HL-60 (cell line): ENCODE measurements at regions not wholly inside any gene's neighbourhood (a gene's known extent, or its start where the extent isn't known, plus 50 kb on each side); places are given as distances from the start of the nearest gene placed in this dataset.

Experiments
- DNase-seq, 2 experiments: peaks; one replicate each; pipeline ENCODE4 v3.0.0-alpha.2; 2010 to 2020; ENCODE audit warnings: low read depth in 1 of 2, low spot score in 1 of 2
- H3K27ac ChIP-seq: fragments of 250-450 bp; sonication (Bioruptor Pico); replicated peaks from 2 replicates; pipeline ENCODE4 v1.5.1; 2020; ENCODE audit warnings: mild to moderate bottlenecking, moderate library complexity
- H3K27me3 ChIP-seq: fragments of 250-450 bp; sonication (Bioruptor Pico); 2 replicates; pipeline ENCODE4 v1.5.1; 2021; ENCODE audit warnings: mild to moderate bottlenecking, moderate library complexity; ENCODE audit not compliant: insufficient read depth, poor library complexity, severe bottlenecking
- H3K4me3 ChIP-seq: replicated peaks from 2 replicates; pipeline ENCODE4 v1.5.1; 2011; ENCODE audit warnings: mild to moderate bottlenecking, control low read depth, low read length; ENCODE audit not compliant: insufficient read depth
- CTCF ChIP-seq: IDR thresholded peaks from one replicate; pipeline ENCODE4 v1.5.1; 2011; ENCODE audit warnings: low read length, control low read depth, inconsistent platforms; ENCODE audit not compliant: insufficient read depth
- GABPA ChIP-seq: IDR thresholded peaks from 2 replicates; pipeline ENCODE4 v1.6.1; 2012; ENCODE audit warnings: low read depth
- POLR2AphosphoS5 ChIP-seq: IDR thresholded peaks from 2 replicates; pipeline ENCODE4 v1.6.1; 2012; ENCODE audit warnings: low read depth
- REST ChIP-seq: IDR thresholded peaks from 2 replicates; pipeline ENCODE4 v1.6.1; 2012; ENCODE audit warnings: low read depth; ENCODE audit not compliant: insufficient replicate concordance
- SPI1 ChIP-seq: IDR thresholded peaks from 2 replicates; pipeline ENCODE4 v1.6.1; 2012; ENCODE audit warnings: low read depth, mild to moderate bottlenecking, borderline replicate concordance

- no peak overlapping the region for H3K27ac ChIP-seq
- no peak overlapping the region for H3K4me3 ChIP-seq
- DNase-seq: no peak
- H3K27me3 ChIP-seq: no peaks in the 10 kb centered on the region
- TF ChIP-seq CTCF: no peak
- TF ChIP-seq POLR2AphosphoS5: no peak
- no peak for TF ChIP-seq GABPA
- no peak for TF ChIP-seq REST
- TF ChIP-seq SPI1: no peak
Measured at GRCh38 chr3:99470841-99471240, 167.6 kb upstream of the COL8A1 start.

- no peak overlapping the region for H3K27ac ChIP-seq
- H3K4me3 ChIP-seq: no peak overlapping the region
- H3K27me3 ChIP-seq: no peaks in the 10 kb centered on the region
- no peak for TF ChIP-seq REST
- no peak for TF ChIP-seq GABPA
- no peak for TF ChIP-seq CTCF
- no peak for TF ChIP-seq POLR2AphosphoS5
- TF ChIP-seq SPI1: no peak
- no peak for DNase-seq
Measured at GRCh38 chr3:99468918-99469317, 169.5 kb upstream of the COL8A1 start.

GRCh38 chr3:99467420-99467819 lies 171.0 kb upstream of the COL8A1 start:
- Histone ChIP-seq H3K27me3 (no peaks in the 10 kb centered on the region), H3K27ac (no peak overlapping the region), H3K4me3 (no peak overlapping the region)
- DNase-seq: no peak
- TF ChIP-seq CTCF (no peak), REST (no peak), POLR2AphosphoS5 (no peak), GABPA (no peak), SPI1 (no peak)
